ENCODE measurements at regions not wholly inside any gene's neighbourhood (a gene's known extent, or its start where the extent isn't known, plus 50 kb on each side); places are given as distances from the start of the nearest gene placed in this dataset.

DNA sequence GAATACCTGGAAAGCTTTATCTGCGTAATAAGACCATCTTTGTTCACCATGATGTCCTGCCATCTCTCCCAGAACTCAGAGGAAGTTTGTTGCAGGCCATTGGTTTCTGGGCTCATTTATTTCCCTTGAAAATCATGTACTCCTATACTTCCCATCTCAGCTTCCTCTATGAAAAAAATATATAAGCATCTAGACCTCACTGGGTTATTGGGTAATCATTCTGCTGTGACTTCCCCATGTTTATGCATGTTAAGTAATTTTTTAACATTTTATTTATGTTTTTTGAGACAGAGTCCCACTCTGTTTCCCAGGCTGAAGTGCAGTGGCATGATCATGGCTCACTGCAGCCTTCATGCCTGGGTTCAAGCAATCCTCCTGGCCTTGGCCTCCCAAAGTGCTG is 184.5 kb downstream of the ZPLD1 start:
- no peaks in the 10 kb centered on the region for H3K9me3 Mint-ChIP-seq
- no peaks in the 10 kb centered on the region for H3K36me3 Mint-ChIP-seq (ENCODE audit: low read depth)
- no peaks in the 10 kb centered on the region for H3K27me3 Mint-ChIP-seq (ENCODE audit: low read depth)
- H3K27ac Mint-ChIP-seq: no peak overlapping the region
- no peaks in the 10 kb centered on the region for H3K4me1 Mint-ChIP-seq
- TF ChIP-seq, protein P1, sequence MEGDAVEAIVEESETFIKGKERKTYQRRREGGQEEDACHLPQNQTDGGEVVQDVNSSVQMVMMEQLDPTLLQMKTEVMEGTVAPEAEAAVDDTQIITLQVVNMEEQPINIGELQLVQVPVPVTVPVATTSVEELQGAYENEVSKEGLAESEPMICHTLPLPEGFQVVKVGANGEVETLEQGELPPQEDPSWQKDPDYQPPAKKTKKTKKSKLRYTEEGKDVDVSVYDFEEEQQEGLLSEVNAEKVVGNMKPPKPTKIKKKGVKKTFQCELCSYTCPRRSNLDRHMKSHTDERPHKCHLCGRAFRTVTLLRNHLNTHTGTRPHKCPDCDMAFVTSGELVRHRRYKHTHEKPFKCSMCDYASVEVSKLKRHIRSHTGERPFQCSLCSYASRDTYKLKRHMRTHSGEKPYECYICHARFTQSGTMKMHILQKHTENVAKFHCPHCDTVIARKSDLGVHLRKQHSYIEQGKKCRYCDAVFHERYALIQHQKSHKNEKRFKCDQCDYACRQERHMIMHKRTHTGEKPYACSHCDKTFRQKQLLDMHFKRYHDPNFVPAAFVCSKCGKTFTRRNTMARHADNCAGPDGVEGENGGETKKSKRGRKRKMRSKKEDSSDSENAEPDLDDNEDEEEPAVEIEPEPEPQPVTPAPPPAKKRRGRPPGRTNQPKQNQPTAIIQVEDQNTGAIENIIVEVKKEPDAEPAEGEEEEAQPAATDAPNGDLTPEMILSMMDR (IDR thresholded peaks at IDR 0.05; ENCODE audit: unreplicated experiment in 3 of 3): no peak
- H3K4me3 Mint-ChIP-seq: no peak overlapping the region

DNA sequence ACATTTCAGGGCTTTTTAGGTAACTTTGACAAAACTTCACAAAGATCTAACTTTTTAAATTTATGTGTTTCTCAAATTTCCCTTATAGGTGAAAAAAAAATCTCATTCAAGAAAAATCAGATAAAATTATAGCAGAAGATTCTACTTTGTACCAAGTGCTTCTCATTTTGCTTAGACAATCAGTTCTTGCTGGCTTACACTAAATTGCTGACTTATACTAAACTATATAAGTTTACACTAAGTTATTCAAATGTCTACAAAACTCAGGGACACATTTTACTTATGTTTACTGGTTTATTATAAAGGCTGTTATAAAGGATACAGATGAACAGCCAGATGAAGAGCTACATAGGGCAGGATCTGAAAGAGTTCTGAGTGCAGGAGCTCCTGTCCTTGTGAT is 195.1 kb downstream of the ZPLD1 start:
- H3K4me3 Mint-ChIP-seq: no peak overlapping the region
- H3K4me1 Mint-ChIP-seq: no peaks in the 10 kb centered on the region
- H3K36me3 Mint-ChIP-seq (ENCODE audit: low read depth): no peaks in the 10 kb centered on the region
- peaks cover 10% of the 10 kb centered on the region for H3K9me3 Mint-ChIP-seq
- TF ChIP-seq, protein P1 (IDR thresholded peaks at IDR 0.05; ENCODE audit: unreplicated experiment in 3 of 3): no peak
- no peak overlapping the region for H3K27ac Mint-ChIP-seq
- no peaks in the 10 kb centered on the region for H3K27me3 Mint-ChIP-seq (ENCODE audit: low read depth)

DNA sequence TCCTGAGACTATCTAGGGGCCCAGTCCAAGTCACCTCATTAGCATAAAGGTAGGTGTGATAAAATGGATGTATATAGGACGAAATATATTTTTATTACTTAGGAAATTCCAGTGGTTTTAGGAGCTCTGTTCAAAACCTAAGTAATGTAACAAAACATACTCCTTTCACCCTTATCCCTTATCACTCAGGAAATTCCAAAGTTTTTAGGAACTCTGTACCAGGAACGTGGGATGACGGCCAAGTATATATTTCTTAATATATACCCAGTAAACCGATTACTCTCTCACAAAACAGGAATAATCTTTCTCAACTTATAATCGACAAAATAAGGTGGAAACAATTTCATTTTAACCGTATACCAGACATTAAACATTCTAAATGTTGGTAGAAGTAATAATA is 195.7 kb downstream of the ZPLD1 start:
- H3K27me3 Mint-ChIP-seq (ENCODE audit: low read depth): no peaks in the 10 kb centered on the region
- TF ChIP-seq, protein P1 (IDR thresholded peaks at IDR 0.05; ENCODE audit: unreplicated experiment in 3 of 3): no peak
- H3K9me3 Mint-ChIP-seq: peaks cover 10% of the 10 kb centered on the region
- H3K27ac Mint-ChIP-seq: no peak overlapping the region
- H3K4me1 Mint-ChIP-seq: no peaks in the 10 kb centered on the region
- H3K4me3 Mint-ChIP-seq: no peak overlapping the region
- no peaks in the 10 kb centered on the region for H3K36me3 Mint-ChIP-seq (ENCODE audit: low read depth)

DNA sequence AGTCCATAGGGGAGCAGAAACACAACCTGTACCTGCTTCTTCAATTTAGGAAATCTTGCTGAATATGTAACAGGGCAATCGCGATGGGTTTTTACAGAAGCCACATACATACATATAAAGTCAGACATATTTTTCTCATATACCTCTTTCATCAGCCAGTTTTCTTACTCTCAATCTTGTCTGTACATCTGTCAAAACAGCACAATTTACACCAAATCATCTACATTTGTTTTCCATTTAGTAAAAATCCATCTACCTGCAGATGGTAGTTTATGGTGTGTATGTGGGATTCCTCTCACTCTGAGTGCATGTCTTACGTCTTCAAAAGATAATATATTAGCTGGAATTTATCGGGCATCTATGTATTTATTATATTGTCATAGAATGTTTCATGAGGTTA is 208.7 kb downstream of the ZPLD1 start:
- TF ChIP-seq, protein P1 (IDR thresholded peaks at IDR 0.05; ENCODE audit: unreplicated experiment in 3 of 3): no peak
- no peaks in the 10 kb centered on the region for H3K9me3 Mint-ChIP-seq
- no peaks in the 10 kb centered on the region for H3K4me1 Mint-ChIP-seq
- H3K36me3 Mint-ChIP-seq (ENCODE audit: low read depth): no peaks in the 10 kb centered on the region
- no peak overlapping the region for H3K27ac Mint-ChIP-seq
- H3K4me3 Mint-ChIP-seq: no peak overlapping the region
- no peaks in the 10 kb centered on the region for H3K27me3 Mint-ChIP-seq (ENCODE audit: low read depth)

DNA sequence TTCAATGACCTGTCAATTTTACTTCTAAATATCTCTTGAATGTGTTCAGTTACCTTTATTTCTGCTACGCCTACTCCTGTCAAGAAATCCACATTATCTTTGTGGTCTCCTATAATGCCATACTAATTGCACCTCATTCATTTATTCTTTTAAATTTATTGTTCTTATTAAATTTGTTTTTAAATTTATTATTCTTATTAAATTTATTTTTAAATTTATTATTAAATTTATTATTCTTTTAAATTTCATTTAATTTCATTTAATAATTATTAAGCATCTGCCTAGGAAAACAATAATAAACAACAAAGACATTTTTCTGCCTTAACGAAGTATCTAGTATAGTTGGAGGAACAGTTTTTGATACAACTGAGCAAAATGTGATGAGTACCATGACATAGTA is 211.7 kb downstream of the ZPLD1 start:
- Mint-ChIP-seq H3K27ac (no peak overlapping the region), H3K27me3 (ENCODE audit: low read depth) (no peaks in the 10 kb centered on the region), H3K4me3 (no peak overlapping the region), H3K9me3 (peaks cover 2% of the 10 kb centered on the region), H3K4me1 (no peaks in the 10 kb centered on the region), H3K36me3 (ENCODE audit: low read depth) (no peaks in the 10 kb centered on the region)
- TF ChIP-seq, protein P1 (IDR thresholded peaks at IDR 0.05; ENCODE audit: unreplicated experiment in 3 of 3): no peak

DNA sequence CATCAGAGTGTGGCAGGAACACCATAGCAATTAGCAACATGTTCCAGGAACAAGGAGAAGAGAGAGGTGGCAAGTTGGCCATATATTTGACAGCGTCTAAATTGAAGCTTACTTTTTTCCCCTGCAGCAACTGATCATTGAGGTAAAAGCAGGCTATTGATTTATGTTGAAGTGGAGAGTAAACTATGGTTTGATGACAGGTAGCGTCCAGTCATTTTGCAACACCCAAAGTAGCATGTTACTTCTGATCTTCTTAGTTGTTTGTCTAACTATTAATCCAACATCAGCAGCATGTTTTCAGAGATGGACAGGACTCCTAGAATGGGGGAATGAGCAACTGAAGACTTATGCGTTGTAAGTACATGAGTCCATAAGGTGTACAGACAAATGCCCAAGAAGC is 225.8 kb downstream of the ZPLD1 start:
- Mint-ChIP-seq H3K9me3 (peaks cover 5% of the 10 kb centered on the region), H3K27me3 (ENCODE audit: low read depth) (no peaks in the 10 kb centered on the region), H3K27ac (no peak overlapping the region), H3K4me1 (no peaks in the 10 kb centered on the region), H3K36me3 (ENCODE audit: low read depth) (no peaks in the 10 kb centered on the region), H3K4me3 (no peak overlapping the region)
- TF ChIP-seq, protein P1 (IDR thresholded peaks at IDR 0.05; ENCODE audit: unreplicated experiment in 3 of 3): no peak
